HepG2 (cell line): ENCODE measurements at regions not wholly inside any gene's neighbourhood (a gene's known extent, or its start where the extent isn't known, plus 50 kb on each side); places are given as distances from the start of the nearest gene placed in this dataset.

Experiments used
- ATAC-seq: fragments of 200-7000 bp; cut with Tn5 transposase; 3 replicates; pipeline ENCODE4 v1.9.1; 2020; ENCODE audit warnings: mild to moderate bottlenecking, moderate library complexity
- BruUV-seq: library from RNA; stranded (reverse); fragments of 400-500 nt; replicated peaks from 2 replicates; lab custom pipeline; 2021; lab: Mats Ljungman, UMichigan
- CTCF ChIA-PET: fragments of 300-600 bp; formaldehyde crosslinking; extraction: SDS; loops from one replicate; lab custom pipeline; 2021; ENCODE audit warnings: low total read pairs, inconsistent platforms, low intra/inter-chr PET ratio; lab: Yijun Ruan, JAX
- POLR2A ChIA-PET: fragments of 350-600 bp; sonication (Branson Sonifier 250); formaldehyde crosslinking; loops from one replicate; lab custom pipeline; 2020; ENCODE audit warnings: antibody characterized with exemption, inconsistent platforms; lab: Yijun Ruan, JAX
- DNase-seq: peaks from one replicate; pipeline ENCODE4 v3.0.0-alpha.2; 2015; ENCODE audit warnings: low spot score
- FAIRE-seq: peaks from 3 replicates; lab custom pipeline; 2011; peaks lifted over from hg19 to GRCh38; lab: Jason Lieb, UNC
- H2AFZ ChIP-seq: one replicate; pipeline ENCODE4 v1.6.1; 2011; ENCODE audit warnings: low read length, inconsistent platforms
- H3K27ac ChIP-seq: fragments of 300-600 bp; 3 replicates; pipeline ENCODE4 v1.8.0; 2011; ENCODE audit warnings: mixed run types, mild to moderate bottlenecking, mixed read lengths, low read length, inconsistent platforms; ENCODE audit not compliant: insufficient read depth; ENCODE audit errors: extremely low read length
- H3K27me3 ChIP-seq, 2 experiments: fragments of 200-600 bp in 1 of 2; 2 replicates in 1 of 2; 3 replicates in 1 of 2; pipeline versions ENCODE4 v1.6.0 to v1.8.0; 2011; ENCODE audit warnings: low read length in 2 of 2, mild to moderate bottlenecking in 2 of 2, moderate library complexity in 2 of 2, inconsistent platforms in 1 of 2; ENCODE audit not compliant: insufficient read depth in 2 of 2, control insufficient read depth in 1 of 2
- H3K36me3 ChIP-seq, 2 experiments: fragments of 200-600 bp in 1 of 2; replicated peaks in 1 of 2; 2 replicates in 1 of 2; 3 replicates in 1 of 2; pipeline versions ENCODE4 v1.5.1 to v1.8.0; 2011; ENCODE audit warnings: low read length in 2 of 2, inconsistent platforms in 1 of 2; ENCODE audit not compliant: insufficient read depth in 2 of 2, control insufficient read depth in 1 of 2
- H3K4me1 ChIP-seq: 2 replicates; pipeline ENCODE4 v1.5.1; 2012; ENCODE audit warnings: low read length, inconsistent platforms; ENCODE audit not compliant: insufficient read depth
- H3K4me2 ChIP-seq: 2 replicates; pipeline ENCODE4 v1.6.0; 2011; ENCODE audit warnings: low read depth, low read length, inconsistent platforms
- H3K4me3 ChIP-seq, 3 experiments: fragments of 200-600 bp in 1 of 3; sonication (generic), shearing (Covaris generic) in 1 of 3; replicated peaks in 1 of 3; 2 replicates each; pipeline ENCODE4 v1.5.1; 2011 to 2016; ENCODE audit warnings: low read length in 3 of 3, inconsistent platforms in 2 of 3, low read depth in 2 of 3, mild to moderate bottlenecking in 2 of 3, control low read depth in 1 of 3, mixed read lengths in 1 of 3; ENCODE audit not compliant: insufficient read depth in 1 of 3
- H3K79me2 ChIP-seq: one replicate; pipeline ENCODE4 v1.6.1; 2011; ENCODE audit warnings: low read length, inconsistent platforms; ENCODE audit not compliant: insufficient read depth
- H3K9ac ChIP-seq: 2 replicates; pipeline ENCODE4 v1.6.0; 2011; ENCODE audit warnings: mild to moderate bottlenecking, low read depth, low read length, inconsistent platforms; ENCODE audit not compliant: insufficient read depth
- H3K9me3 ChIP-seq: 2 replicates; pipeline ENCODE4 v1.5.1; 2012; ENCODE audit warnings: mild to moderate bottlenecking, low read length
- H4K20me1 ChIP-seq: 2 replicates; pipeline ENCODE4 v1.6.0; 2011; ENCODE audit warnings: inconsistent platforms, mild to moderate bottlenecking, low read length, moderate library complexity; ENCODE audit not compliant: insufficient read depth
- ATF3 ChIP-seq: sonication (generic); formaldehyde crosslinking; IDR thresholded peaks from 2 replicates; pipeline ENCODE4 v1.4.0; 2020; ENCODE audit warnings: missing genetic modification reagents
- ETS1 ChIP-seq: sonication (generic); formaldehyde crosslinking; IDR thresholded peaks from 2 replicates; pipeline ENCODE4 v1.4.0; 2020; ENCODE audit warnings: missing genetic modification reagents
- GTF3A ChIP-seq: sonication (generic); formaldehyde crosslinking; conservative IDR thresholded peaks from 2 replicates; pipeline ENCODE4 v1.4.0; 2020; ENCODE audit warnings: mild to moderate bottlenecking, missing genetic modification reagents
- HHEX ChIP-seq: IDR thresholded peaks from 2 replicates; pipeline ENCODE4 v1.6.1; 2016; ENCODE audit warnings: control low read depth
- MAF1 ChIP-seq: sonication (generic); formaldehyde crosslinking; IDR thresholded peaks from 2 replicates; pipeline ENCODE4 v1.5.0; 2020; ENCODE audit warnings: missing genetic modification reagents, borderline replicate concordance
- SOX6 ChIP-seq, 2 experiments: fragments of 450-650 bp in 1 of 2; sonication (generic) in 1 of 2; formaldehyde crosslinking in 1 of 2; IDR thresholded peaks; 2 replicates each; pipeline versions ENCODE4 v1.4.0 to v1.6.1; 2017 to 2020; ENCODE audit warnings: antibody characterized with exemption in 1 of 2, mild to moderate bottlenecking in 1 of 2, missing genetic modification reagents in 1 of 2
- ZFP37 ChIP-seq: sonication (generic); formaldehyde crosslinking; IDR thresholded peaks from 2 replicates; pipeline ENCODE4 v1.4.0; 2020; ENCODE audit warnings: missing genetic modification reagents, borderline replicate concordance
- in situ Hi-C: cut with HindIII; loops from 2 replicates; pipeline ENCODE4 v1.10.0; 2017; ENCODE audit warnings: low pct_unique_long_range_greater_than_20kb; ENCODE audit not compliant: extremely low pct_ligation_motif_present
- intact Hi-C: fragments of 100-400 bp; cut with micrococcal nuclease; formaldehyde crosslinking; loops from one replicate; pipeline ENCODE4 v1.10.0; 2022; ENCODE audit not compliant: unreplicated experiment
- TF ChIP-seq, protein P1 (sequence below), 2 experiments: IDR thresholded peaks; 2 replicates each; pipeline ENCODE4 v1.6.1; 2011 to 2012; ENCODE audit warnings: low read length in 2 of 2, borderline replicate concordance in 1 of 2, low read depth in 1 of 2, mild to moderate bottlenecking in 1 of 2, moderate library complexity in 1 of 2
- TF ChIP-seq, protein P2 (sequence below): IDR thresholded peaks from 2 replicates; pipeline ENCODE4 v1.6.1; 2016
- TF ChIP-seq, protein P3 (sequence below): sonication (generic); formaldehyde crosslinking; IDR thresholded peaks from 2 replicates; pipeline ENCODE4 v1.5.0; 2020; ENCODE audit warnings: missing genetic modification reagents, mild to moderate bottlenecking, borderline replicate concordance

GRCh38 chr3:66910266-66911055 is 87.6 kb upstream of the KBTBD8 start (continued):
- TF ChIP-seq ATF3: no peak
- TF ChIP-seq, protein P1, sequence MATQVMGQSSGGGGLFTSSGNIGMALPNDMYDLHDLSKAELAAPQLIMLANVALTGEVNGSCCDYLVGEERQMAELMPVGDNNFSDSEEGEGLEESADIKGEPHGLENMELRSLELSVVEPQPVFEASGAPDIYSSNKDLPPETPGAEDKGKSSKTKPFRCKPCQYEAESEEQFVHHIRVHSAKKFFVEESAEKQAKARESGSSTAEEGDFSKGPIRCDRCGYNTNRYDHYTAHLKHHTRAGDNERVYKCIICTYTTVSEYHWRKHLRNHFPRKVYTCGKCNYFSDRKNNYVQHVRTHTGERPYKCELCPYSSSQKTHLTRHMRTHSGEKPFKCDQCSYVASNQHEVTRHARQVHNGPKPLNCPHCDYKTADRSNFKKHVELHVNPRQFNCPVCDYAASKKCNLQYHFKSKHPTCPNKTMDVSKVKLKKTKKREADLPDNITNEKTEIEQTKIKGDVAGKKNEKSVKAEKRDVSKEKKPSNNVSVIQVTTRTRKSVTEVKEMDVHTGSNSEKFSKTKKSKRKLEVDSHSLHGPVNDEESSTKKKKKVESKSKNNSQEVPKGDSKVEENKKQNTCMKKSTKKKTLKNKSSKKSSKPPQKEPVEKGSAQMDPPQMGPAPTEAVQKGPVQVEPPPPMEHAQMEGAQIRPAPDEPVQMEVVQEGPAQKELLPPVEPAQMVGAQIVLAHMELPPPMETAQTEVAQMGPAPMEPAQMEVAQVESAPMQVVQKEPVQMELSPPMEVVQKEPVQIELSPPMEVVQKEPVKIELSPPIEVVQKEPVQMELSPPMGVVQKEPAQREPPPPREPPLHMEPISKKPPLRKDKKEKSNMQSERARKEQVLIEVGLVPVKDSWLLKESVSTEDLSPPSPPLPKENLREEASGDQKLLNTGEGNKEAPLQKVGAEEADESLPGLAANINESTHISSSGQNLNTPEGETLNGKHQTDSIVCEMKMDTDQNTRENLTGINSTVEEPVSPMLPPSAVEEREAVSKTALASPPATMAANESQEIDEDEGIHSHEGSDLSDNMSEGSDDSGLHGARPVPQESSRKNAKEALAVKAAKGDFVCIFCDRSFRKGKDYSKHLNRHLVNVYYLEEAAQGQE (IDR thresholded peaks at IDR 0.05; ENCODE audit: borderline replicate concordance in 1 of 2, low read depth in 1 of 2, low read length in 2 of 2): no peak

GRCh38 chr3:66912306-66912705 is 85.8 kb upstream of the KBTBD8 start:
- Histone ChIP-seq H3K36me3 (no peaks in the 10 kb centered on the region), H3K27ac (no peak overlapping the region), H2AFZ (no peak overlapping the region), H3K4me3 (no peak overlapping the region), H3K4me2 (no peak overlapping the region), H3K9ac (no peak overlapping the region), H3K4me1 (no peaks in the 10 kb centered on the region), H4K20me1 (no peaks in the 10 kb centered on the region), H3K79me2 (no peaks in the 10 kb centered on the region), H3K27me3 (0 out of 5 replicates have a peak, but pooled peaks cover 0 to 6% of the 10 kb centered on the region in 2 experiments), H3K9me3 (peaks cover 16% of the 10 kb centered on the region; the same call in 1 of the 2 replicates)
- no TSS peak for BruUV-seq
- in situ Hi-C loops (no loop called here), intact Hi-C loops (no loop called here)
- POLR2A ChIA-PET: no interaction called here
- DNase-seq (no peak), FAIRE-seq (no peak), ATAC-seq (no peak)
- CTCF ChIA-PET: no interaction called here
- TF ChIP-seq ZFP37 (no peak), MAF1 (CRISPR knock-in tag) (no peak), GTF3A (CRISPR knock-in tag) (no peak), HHEX (CRISPR knock-in tag) (no peak), ETS1 (CRISPR knock-in tag) (no peak), SOX6 (IDR thresholded peaks at IDR 0.05) (no peak), SOX6 (CRISPR knock-in tag; IDR thresholded peaks at IDR 0.05) (no peak)
- TF ChIP-seq, protein P2, sequence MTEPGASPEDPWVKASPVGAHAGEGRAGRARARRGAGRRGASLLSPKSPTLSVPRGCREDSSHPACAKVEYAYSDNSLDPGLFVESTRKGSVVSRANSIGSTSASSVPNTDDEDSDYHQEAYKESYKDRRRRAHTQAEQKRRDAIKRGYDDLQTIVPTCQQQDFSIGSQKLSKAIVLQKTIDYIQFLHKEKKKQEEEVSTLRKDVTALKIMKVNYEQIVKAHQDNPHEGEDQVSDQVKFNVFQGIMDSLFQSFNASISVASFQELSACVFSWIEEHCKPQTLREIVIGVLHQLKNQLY: no peak
- TF ChIP-seq, protein P3, sequence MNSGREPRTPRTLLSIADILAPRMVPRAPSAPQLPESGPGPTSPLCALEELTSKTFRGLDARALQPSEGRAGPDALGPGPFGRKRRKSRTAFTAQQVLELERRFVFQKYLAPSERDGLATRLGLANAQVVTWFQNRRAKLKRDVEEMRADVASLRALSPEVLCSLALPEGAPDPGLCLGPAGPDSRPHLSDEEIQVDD (CRISPR knock-in tag): no peak
